A549 (cell line): ENCODE measurements at regions not wholly inside any gene's neighbourhood (a gene's known extent, or its start where the extent isn't known, plus 50 kb on each side); places are given as distances from the start of the nearest gene placed in this dataset.

ENCODE experiments used
- CEBPB ChIP-seq, 2 experiments: fragments of >200 bp in 1 of 2; sonication (Bioruptor Twin) in 1 of 2; formaldehyde crosslinking in 1 of 2; IDR thresholded peaks; 2 replicates each; pipeline ENCODE4 v1.6.1; 2012 to 2016
- JUNB ChIP-seq: fragments of >200 bp; sonication (Bioruptor Twin); formaldehyde crosslinking; IDR thresholded peaks from 2 replicates; pipeline ENCODE4 v1.6.1; 2016
- MYC ChIP-seq: IDR thresholded peaks from 2 replicates; pipeline ENCODE4 v1.6.1; 2012; ENCODE audit warnings: mild to moderate bottlenecking, inconsistent platforms, low read length, improper control_type of control experiment, borderline replicate concordance
- NR3C1 ChIP-seq: fragments of >200 bp; sonication (Bioruptor Twin); formaldehyde crosslinking; IDR thresholded peaks from 3 replicates; pipeline ENCODE4 v1.6.1; 2017
- POLR2A ChIP-seq: IDR thresholded peaks from 2 replicates; pipeline ENCODE4 v1.6.1; 2012; ENCODE audit warnings: mild to moderate bottlenecking, low read length
- TF ChIP-seq, protein P1 (sequence below): fragments of >200 bp; sonication (Bioruptor Twin); formaldehyde crosslinking; IDR thresholded peaks from 3 replicates; pipeline ENCODE4 v1.5.1; 2016
- TF ChIP-seq, protein P2 (sequence below): fragments of 250-450 bp; sonication (Bioruptor Pico); IDR thresholded peaks from 2 replicates; pipeline ENCODE4 v1.5.0; 2021; ENCODE audit warnings: mild to moderate bottlenecking, moderate library complexity, borderline replicate concordance
- TF ChIP-seq, protein P3 (sequence below): fragments of >200 bp; sonication (Bioruptor Twin); formaldehyde crosslinking; IDR thresholded peaks from 3 replicates; pipeline ENCODE4 v1.6.1; 2016
- TF ChIP-seq, protein P4 (sequence below): fragments of 200-600 bp; sonication (generic); IDR thresholded peaks from 2 replicates; pipeline ENCODE4 v1.6.1; 2016; ENCODE audit warnings: antibody characterized with exemption, mild to moderate bottlenecking, moderate library complexity

DNA sequence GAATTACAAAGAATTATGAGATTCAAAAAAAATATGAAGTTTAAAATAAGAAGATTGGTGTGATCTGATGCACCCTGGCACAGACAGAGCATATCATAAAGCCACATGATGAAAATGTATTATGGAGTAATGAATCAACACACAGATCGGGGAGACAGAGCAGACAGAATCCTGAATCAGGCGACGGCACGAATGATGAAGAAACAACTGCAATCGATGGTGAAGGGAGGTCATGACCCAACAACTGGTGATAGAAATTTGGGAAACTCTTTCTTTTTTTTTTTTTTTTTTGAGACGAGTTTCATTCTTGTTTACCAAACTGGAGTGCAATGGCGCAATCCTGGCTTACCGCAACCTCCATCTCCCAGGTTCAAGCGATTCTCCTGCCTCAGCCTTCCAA lies 1054.0 kb downstream of the TYW1 start:
- no peak for TF ChIP-seq NR3C1
- no peak for TF ChIP-seq CEBPB (IDR thresholded peaks at IDR 0.05)
- TF ChIP-seq, protein P1, sequence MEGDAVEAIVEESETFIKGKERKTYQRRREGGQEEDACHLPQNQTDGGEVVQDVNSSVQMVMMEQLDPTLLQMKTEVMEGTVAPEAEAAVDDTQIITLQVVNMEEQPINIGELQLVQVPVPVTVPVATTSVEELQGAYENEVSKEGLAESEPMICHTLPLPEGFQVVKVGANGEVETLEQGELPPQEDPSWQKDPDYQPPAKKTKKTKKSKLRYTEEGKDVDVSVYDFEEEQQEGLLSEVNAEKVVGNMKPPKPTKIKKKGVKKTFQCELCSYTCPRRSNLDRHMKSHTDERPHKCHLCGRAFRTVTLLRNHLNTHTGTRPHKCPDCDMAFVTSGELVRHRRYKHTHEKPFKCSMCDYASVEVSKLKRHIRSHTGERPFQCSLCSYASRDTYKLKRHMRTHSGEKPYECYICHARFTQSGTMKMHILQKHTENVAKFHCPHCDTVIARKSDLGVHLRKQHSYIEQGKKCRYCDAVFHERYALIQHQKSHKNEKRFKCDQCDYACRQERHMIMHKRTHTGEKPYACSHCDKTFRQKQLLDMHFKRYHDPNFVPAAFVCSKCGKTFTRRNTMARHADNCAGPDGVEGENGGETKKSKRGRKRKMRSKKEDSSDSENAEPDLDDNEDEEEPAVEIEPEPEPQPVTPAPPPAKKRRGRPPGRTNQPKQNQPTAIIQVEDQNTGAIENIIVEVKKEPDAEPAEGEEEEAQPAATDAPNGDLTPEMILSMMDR = no peak
- TF ChIP-seq MYC = no peak
- TF ChIP-seq, protein P2, sequence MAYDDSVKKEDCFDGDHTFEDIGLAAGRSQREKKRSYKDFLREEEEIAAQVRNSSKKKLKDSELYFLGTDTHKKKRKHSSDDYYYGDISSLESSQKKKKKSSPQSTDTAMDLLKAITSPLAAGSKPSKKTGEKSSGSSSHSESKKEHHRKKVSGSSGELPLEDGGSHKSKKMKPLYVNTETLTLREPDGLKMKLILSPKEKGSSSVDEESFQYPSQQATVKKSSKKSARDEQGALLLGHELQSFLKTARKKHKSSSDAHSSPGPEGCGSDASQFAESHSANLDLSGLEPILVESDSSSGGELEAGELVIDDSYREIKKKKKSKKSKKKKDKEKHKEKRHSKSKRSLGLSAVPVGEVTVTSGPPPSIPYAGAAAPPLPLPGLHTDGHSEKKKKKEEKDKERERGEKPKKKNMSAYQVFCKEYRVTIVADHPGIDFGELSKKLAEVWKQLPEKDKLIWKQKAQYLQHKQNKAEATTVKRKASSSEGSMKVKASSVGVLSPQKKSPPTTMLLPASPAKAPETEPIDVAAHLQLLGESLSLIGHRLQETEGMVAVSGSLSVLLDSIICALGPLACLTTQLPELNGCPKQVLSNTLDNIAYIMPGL (CRISPR knock-in tag) = no peak
- TF ChIP-seq, protein P3, sequence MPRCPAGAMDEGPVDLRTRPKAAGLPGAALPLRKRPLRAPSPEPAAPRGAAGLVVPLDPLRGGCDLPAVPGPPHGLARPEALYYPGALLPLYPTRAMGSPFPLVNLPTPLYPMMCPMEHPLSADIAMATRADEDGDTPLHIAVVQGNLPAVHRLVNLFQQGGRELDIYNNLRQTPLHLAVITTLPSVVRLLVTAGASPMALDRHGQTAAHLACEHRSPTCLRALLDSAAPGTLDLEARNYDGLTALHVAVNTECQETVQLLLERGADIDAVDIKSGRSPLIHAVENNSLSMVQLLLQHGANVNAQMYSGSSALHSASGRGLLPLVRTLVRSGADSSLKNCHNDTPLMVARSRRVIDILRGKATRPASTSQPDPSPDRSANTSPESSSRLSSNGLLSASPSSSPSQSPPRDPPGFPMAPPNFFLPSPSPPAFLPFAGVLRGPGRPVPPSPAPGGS = no peak
- no peak for TF ChIP-seq POLR2A
- no peak for TF ChIP-seq JUNB
- TF ChIP-seq, protein P4, sequence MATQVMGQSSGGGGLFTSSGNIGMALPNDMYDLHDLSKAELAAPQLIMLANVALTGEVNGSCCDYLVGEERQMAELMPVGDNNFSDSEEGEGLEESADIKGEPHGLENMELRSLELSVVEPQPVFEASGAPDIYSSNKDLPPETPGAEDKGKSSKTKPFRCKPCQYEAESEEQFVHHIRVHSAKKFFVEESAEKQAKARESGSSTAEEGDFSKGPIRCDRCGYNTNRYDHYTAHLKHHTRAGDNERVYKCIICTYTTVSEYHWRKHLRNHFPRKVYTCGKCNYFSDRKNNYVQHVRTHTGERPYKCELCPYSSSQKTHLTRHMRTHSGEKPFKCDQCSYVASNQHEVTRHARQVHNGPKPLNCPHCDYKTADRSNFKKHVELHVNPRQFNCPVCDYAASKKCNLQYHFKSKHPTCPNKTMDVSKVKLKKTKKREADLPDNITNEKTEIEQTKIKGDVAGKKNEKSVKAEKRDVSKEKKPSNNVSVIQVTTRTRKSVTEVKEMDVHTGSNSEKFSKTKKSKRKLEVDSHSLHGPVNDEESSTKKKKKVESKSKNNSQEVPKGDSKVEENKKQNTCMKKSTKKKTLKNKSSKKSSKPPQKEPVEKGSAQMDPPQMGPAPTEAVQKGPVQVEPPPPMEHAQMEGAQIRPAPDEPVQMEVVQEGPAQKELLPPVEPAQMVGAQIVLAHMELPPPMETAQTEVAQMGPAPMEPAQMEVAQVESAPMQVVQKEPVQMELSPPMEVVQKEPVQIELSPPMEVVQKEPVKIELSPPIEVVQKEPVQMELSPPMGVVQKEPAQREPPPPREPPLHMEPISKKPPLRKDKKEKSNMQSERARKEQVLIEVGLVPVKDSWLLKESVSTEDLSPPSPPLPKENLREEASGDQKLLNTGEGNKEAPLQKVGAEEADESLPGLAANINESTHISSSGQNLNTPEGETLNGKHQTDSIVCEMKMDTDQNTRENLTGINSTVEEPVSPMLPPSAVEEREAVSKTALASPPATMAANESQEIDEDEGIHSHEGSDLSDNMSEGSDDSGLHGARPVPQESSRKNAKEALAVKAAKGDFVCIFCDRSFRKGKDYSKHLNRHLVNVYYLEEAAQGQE = no peak
